HCT116 (cell line): ENCODE measurements at regions not wholly inside any gene's neighbourhood (a gene's known extent, or its start where the extent isn't known, plus 50 kb on each side); places are given as distances from the start of the nearest gene placed in this dataset.
A peak's percentile ranks its signal among the peaks of the same experiment; 100 is the strongest.

Experiments
- ATAC-seq: fragments of 200-7000 bp; cut with Tn5 transposase; 2 replicates; pipeline ENCODE4 v1.9.1; 2020; ENCODE audit warnings: mild to moderate bottlenecking, moderate library complexity
- BruUV-seq: library from RNA; stranded (reverse); fragments of 400-500 nt; replicated peaks from 2 replicates; lab custom pipeline; 2021; lab: Mats Ljungman, UMichigan
- CTCF ChIA-PET: fragments of 300-600 bp; sonication (Branson Sonifier 250); formaldehyde crosslinking; loops from one replicate; lab custom pipeline; 2021; ENCODE audit warnings: antibody characterized with exemption; lab: Charles Lee
- POLR2A ChIA-PET: fragments of 300-600, 350-600 bp; sonication (Branson Sonifier 250); formaldehyde crosslinking; loops from one replicate; lab custom pipeline; 2021; ENCODE audit warnings: antibody characterized with exemption; lab: Charles Lee
- RAD21 ChIA-PET, 2 experiments: fragments of 300-600 bp; sonication (Branson Sonifier 250); formaldehyde crosslinking; loops; one replicate each; lab custom pipeline; 2023; ENCODE audit warnings: low total read pairs in 2 of 2; ENCODE audit not compliant: uncharacterized antibody in 2 of 2, unreplicated experiment in 2 of 2, low non-redundant PET in 1 of 2; lab: Charles Lee
- DNase-seq: peaks from one replicate; pipeline ENCODE4 v3.0.0-alpha.2; 2010; ENCODE audit warnings: low read depth, low spot score
- H2AFZ ChIP-seq: fragments of 200-600 bp; shearing (Covaris generic), sonication (generic); 2 replicates; pipeline ENCODE4 v1.6.1; 2017; ENCODE audit warnings: low read depth, mixed run types, mixed read lengths, antibody characterized with exemption, low read length; ENCODE audit not compliant: poor library complexity, severe bottlenecking
- H3K27ac ChIP-seq: 2 replicates; pipeline ENCODE4 v1.5.1; 2012; ENCODE audit warnings: low read depth, low read length
- H3K27me3 ChIP-seq: fragments of 200-600 bp; sonication (generic); 2 replicates; pipeline ENCODE4 v1.6.1; 2016; ENCODE audit warnings: mixed run types, low read length, mixed read lengths; ENCODE audit not compliant: insufficient read depth
- H3K36me3 ChIP-seq, 2 experiments: fragments of 200-500 bp in 1 of 2; fragments of 200-600 bp in 1 of 2; sonication (Bioruptor generic) in 1 of 2; sonication (generic) in 1 of 2; 2 replicates each; pipeline versions ENCODE4 v1.5.1 to v1.6.1; 2014 to 2016; ENCODE audit warnings: low read length in 2 of 2, inconsistent platforms in 1 of 2, mixed read lengths in 1 of 2, mixed run types in 1 of 2; ENCODE audit not compliant: insufficient read depth in 2 of 2, control insufficient read depth in 1 of 2
- H3K4me1 ChIP-seq, 2 experiments: fragments of 200-600 bp in 1 of 2; sonication (generic) in 1 of 2; 2 replicates each; pipeline versions ENCODE4 v1.5.1 to v1.6.1; 2012 to 2017; ENCODE audit warnings: low read length in 2 of 2, inconsistent platforms in 1 of 2, mild to moderate bottlenecking in 1 of 2, mixed read lengths in 1 of 2, mixed run types in 1 of 2, moderate library complexity in 1 of 2; ENCODE audit not compliant: insufficient read depth in 2 of 2, control insufficient read depth in 1 of 2
- H3K4me2 ChIP-seq: fragments of 200-600 bp; sonication (generic); 2 replicates; pipeline ENCODE4 v1.6.1; 2017; ENCODE audit warnings: mixed run types, low read length, mixed read lengths
- H3K4me3 ChIP-seq, 2 experiments: fragments of 200-600 bp in 1 of 2; sonication (generic) in 1 of 2; replicated peaks in 1 of 2; 2 replicates each; pipeline ENCODE4 v1.5.1; 2011 to 2016; ENCODE audit warnings: low read length in 2 of 2, control low read depth in 1 of 2, low read depth in 1 of 2, mild to moderate bottlenecking in 1 of 2, mixed read lengths in 1 of 2, mixed run types in 1 of 2
- H3K79me2 ChIP-seq: fragments of 200-600 bp; sonication (generic); 2 replicates; pipeline ENCODE4 v1.6.1; 2017; ENCODE audit warnings: mild to moderate bottlenecking, mixed run types, low read length, moderate library complexity, mixed read lengths; ENCODE audit not compliant: insufficient read depth
- H3K9ac ChIP-seq: fragments of 200-600 bp; sonication (generic); 2 replicates; pipeline ENCODE4 v1.6.1; 2016; ENCODE audit warnings: low read length, mixed read lengths
- H3K9me2 ChIP-seq: fragments of 200-600 bp; sonication (generic), shearing (Covaris generic); 2 replicates; pipeline ENCODE4 v1.6.1; 2017; ENCODE audit warnings: mixed run types, mild to moderate bottlenecking, moderate library complexity; ENCODE audit not compliant: insufficient read depth
- H3K9me3 ChIP-seq, 2 experiments: fragments of 200-500 bp in 1 of 2; fragments of 200-600 bp in 1 of 2; sonication (Bioruptor generic) in 1 of 2; sonication (generic) in 1 of 2; 2 replicates each; pipeline ENCODE4 v1.6.1; 2014 to 2017; ENCODE audit warnings: low read length in 2 of 2, mixed read lengths in 2 of 2, inconsistent platforms in 1 of 2, low read depth in 1 of 2, mild to moderate bottlenecking in 1 of 2, mixed run types in 1 of 2, moderate library complexity in 1 of 2; ENCODE audit not compliant: control insufficient read depth in 1 of 2, insufficient read depth in 1 of 2
- H4K20me1 ChIP-seq: fragments of 200-600 bp; sonication (generic), shearing (Covaris generic); 2 replicates; pipeline ENCODE4 v1.6.1; 2017; ENCODE audit warnings: mixed run types, mild to moderate bottlenecking, moderate library complexity; ENCODE audit not compliant: insufficient read depth
- CEBPB ChIP-seq: IDR thresholded peaks from 2 replicates; pipeline ENCODE4 v1.6.1; 2012; ENCODE audit warnings: low read depth
- EGR1 ChIP-seq: IDR thresholded peaks from 2 replicates; pipeline ENCODE4 v1.6.1; 2012; ENCODE audit warnings: low read depth
- ELF1 ChIP-seq: IDR thresholded peaks from 2 replicates; pipeline ENCODE4 v1.6.1; 2012; ENCODE audit warnings: low read depth, borderline replicate concordance
- JUND ChIP-seq: IDR thresholded peaks from 2 replicates; pipeline ENCODE4 v1.6.1; 2012
- POLR2A ChIP-seq: IDR thresholded peaks from 2 replicates; pipeline ENCODE4 v1.7.0; 2011; ENCODE audit warnings: borderline replicate concordance; ENCODE audit not compliant: insufficient read depth, insufficient read length; ENCODE audit errors: extremely low read depth
- POLR2AphosphoS5 ChIP-seq: IDR thresholded peaks from 2 replicates; pipeline ENCODE4 v1.6.1; 2011; ENCODE audit warnings: mild to moderate bottlenecking, low read depth, low read length, moderate library complexity
- SIN3A ChIP-seq: IDR thresholded peaks from 2 replicates; pipeline ENCODE4 v1.6.1; 2012; ENCODE audit warnings: low read depth
- SRF ChIP-seq: IDR thresholded peaks from 2 replicates; pipeline ENCODE4 v1.6.1; 2012; ENCODE audit warnings: low read depth
- TCF7L2 ChIP-seq: IDR thresholded peaks from 2 replicates; pipeline ENCODE4 v1.7.0; 2011; ENCODE audit warnings: borderline replicate concordance, inconsistent platforms; ENCODE audit not compliant: insufficient read depth, insufficient read length; ENCODE audit errors: extremely low read depth
- YY1 ChIP-seq: IDR thresholded peaks from 2 replicates; pipeline ENCODE4 v1.6.1; 2011; ENCODE audit warnings: low read length, low read depth, moderate library complexity, mild to moderate bottlenecking; ENCODE audit not compliant: insufficient replicate concordance; ENCODE audit errors: extremely low read depth
- ZNF274 ChIP-seq: fragments of 200-500 bp; sonication (Bioruptor generic); IDR thresholded peaks from 2 replicates; pipeline ENCODE4 v1.6.1; 2014; ENCODE audit warnings: mild to moderate bottlenecking, low read depth, low read length, inconsistent platforms
- intact Hi-C: fragments of 100-400 bp; cut with micrococcal nuclease; formaldehyde crosslinking; loops from 2 replicates; pipeline ENCODE4 v1.10.0; 2022
- TF ChIP-seq, protein P1 (sequence below): IDR thresholded peaks from 2 replicates; pipeline ENCODE4 v1.6.1; 2011; ENCODE audit warnings: mild to moderate bottlenecking, low read length, moderate library complexity; ENCODE audit not compliant: insufficient replicate concordance; ENCODE audit errors: extremely low read depth

DNA sequence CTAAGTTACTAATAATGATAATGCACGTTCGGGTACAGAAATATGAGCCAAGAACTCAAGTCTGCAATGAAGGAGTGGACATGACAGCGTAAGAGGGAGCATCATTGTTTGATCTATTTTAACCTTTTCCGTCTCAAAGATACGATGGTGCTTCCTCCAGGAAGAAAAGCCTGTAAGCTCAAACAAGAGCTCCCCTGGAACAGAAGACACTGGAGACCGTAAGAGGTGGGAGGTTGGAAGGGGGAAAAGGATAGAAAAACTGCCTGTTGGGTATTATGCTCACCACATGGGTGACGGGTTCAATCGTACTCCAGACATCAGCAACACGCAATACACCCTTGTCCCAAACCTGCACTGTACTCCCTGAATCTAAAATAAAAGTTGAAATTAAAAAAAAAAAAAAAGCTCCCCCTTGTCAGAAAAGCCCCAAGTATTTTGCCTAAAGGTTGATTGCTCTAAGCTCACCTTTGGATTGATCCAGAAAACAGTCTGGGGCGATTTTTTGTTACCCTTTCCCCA is 180.5 kb downstream of the TRIM27 start:
- ATAC-seq = peak; percentile 57
- peak overlapping the region; percentile 49 for H3K9ac ChIP-seq
- POLR2A ChIA-PET = interaction anchor here (0.6 to 2.3 kb wide), 5 partner anchors 9 to 1195 kb away, joined by 3 to 5 read pairs (median 3); no protein-coding TSS in a partner anchor

DNA sequence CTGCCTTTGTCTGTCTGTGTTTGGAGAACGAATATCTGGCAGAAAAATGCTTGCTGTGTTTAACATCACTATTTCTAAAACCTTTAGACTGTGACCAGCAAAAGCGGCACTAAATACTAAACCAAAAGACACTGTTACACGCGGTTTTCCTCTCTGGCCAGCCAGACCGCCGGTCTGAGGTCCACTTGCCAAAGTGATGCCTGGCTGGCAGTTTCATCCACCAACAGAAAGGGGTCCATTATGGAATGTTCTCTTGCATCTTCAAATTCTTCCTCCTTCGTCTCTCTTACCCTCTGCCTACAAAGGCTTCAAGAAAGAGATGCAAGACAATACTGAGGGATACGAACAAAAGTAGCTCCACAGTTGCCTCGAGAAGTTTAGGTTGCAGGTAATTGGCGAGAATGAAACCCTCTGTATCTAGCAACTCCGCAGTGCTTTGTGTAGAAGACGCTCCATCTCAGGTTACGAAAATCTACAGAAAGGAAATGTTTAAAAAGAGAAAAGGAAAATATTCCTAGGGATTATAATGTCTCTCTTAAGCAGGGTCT is 176.6 kb downstream of the TRIM27 start:
- Histone ChIP-seq H3K4me2 (peak overlapping the region; percentile 50), H3K9ac (no peak overlapping the region), H3K36me3 (no peaks in the 10 kb centered on the region), H3K27ac (no peak overlapping the region), H3K4me3 (no peak overlapping the region), H3K27me3 (no peaks in the 10 kb centered on the region), H3K4me1 (peaks cover 5 to 27% of the 10 kb centered on the region in 2 experiments; a peak in 3 of 4 replicates), H3K9me3 (peaks cover 0 to 4% of the 10 kb centered on the region in 2 experiments; a peak in 1 of 4 replicates), H4K20me1 (no peaks in the 10 kb centered on the region), H2AFZ (no peak overlapping the region), H3K9me2 (no peaks in the 10 kb centered on the region), H3K79me2 (no peaks in the 10 kb centered on the region)
- CTCF ChIA-PET = interaction anchor here (1.5 kb wide), 1 partner anchor 10 kb away, joined by 4 read pairs; no protein-coding TSS in a partner anchor
- ATAC-seq = no peak
- no peak for DNase-seq
- intact Hi-C loops = no loop called here
- no TSS peak for BruUV-seq
- RAD21 ChIA-PET = no interaction called here
- POLR2A ChIA-PET = interaction anchor here (0.7 to 1.6 kb wide), 6 partner anchors 10 to 21 kb away, joined by 3 to 6 read pairs (median 4); no protein-coding TSS in a partner anchor
- TF ChIP-seq POLR2A = no peak
- TF ChIP-seq EGR1 = no peak
- no peak for TF ChIP-seq ELF1
- no peak for TF ChIP-seq SRF
- no peak for TF ChIP-seq POLR2AphosphoS5
- TF ChIP-seq JUND = no peak
- TF ChIP-seq CEBPB = no peak
- TF ChIP-seq, protein P1, sequence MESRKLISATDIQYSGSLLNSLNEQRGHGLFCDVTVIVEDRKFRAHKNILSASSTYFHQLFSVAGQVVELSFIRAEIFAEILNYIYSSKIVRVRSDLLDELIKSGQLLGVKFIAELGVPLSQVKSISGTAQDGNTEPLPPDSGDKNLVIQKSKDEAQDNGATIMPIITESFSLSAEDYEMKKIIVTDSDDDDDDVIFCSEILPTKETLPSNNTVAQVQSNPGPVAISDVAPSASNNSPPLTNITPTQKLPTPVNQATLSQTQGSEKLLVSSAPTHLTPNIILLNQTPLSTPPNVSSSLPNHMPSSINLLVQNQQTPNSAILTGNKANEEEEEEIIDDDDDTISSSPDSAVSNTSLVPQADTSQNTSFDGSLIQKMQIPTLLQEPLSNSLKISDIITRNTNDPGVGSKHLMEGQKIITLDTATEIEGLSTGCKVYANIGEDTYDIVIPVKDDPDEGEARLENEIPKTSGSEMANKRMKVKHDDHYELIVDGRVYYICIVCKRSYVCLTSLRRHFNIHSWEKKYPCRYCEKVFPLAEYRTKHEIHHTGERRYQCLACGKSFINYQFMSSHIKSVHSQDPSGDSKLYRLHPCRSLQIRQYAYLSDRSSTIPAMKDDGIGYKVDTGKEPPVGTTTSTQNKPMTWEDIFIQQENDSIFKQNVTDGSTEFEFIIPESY = no peak
- TF ChIP-seq YY1 = no peak
- TF ChIP-seq ZNF274 = no peak
- no peak for TF ChIP-seq SIN3A
- no peak for TF ChIP-seq TCF7L2

More for the DNA sequence above, 180.5 kb downstream of the TRIM27 start:
- Histone ChIP-seq H3K9me3 (no peaks in the 10 kb centered on the region), H2AFZ (peak overlapping the region; percentile 100), H3K27me3 (no peaks in the 10 kb centered on the region), H3K27ac (no peak overlapping the region), H3K79me2 (no peaks in the 10 kb centered on the region), H3K36me3 (no peaks in the 10 kb centered on the region), H3K9me2 (no peaks in the 10 kb centered on the region), H3K4me1 (peaks cover 5 to 25% of the 10 kb centered on the region in 2 experiments; a peak in 3 of 4 replicates), H3K4me3 (peak overlapping the region; percentile 34 to 59), H3K4me2 (peak overlapping the region; percentile 93), H4K20me1 (no peaks in the 10 kb centered on the region)
- ChIA-PET CTCF (interaction anchor here (1.3 kb wide), 1 partner anchor 15 kb away, joined by 3 read pairs; no protein-coding TSS in a partner anchor), RAD21 (no interaction called here)
- no peak for DNase-seq
- intact Hi-C loops = loop anchor here (2.0 to 5.0 kb wide), 5 partner anchors 13 to 239 kb away; no protein-coding TSS in a partner anchor
- BruUV-seq = no TSS peak
- TF ChIP-seq EGR1 (0 out of 2 replicates have a peak, but pooled peaks have one; percentile 22), POLR2A (no peak)
